HuH-7.5 (cell line): ENCODE measurements at regions not wholly inside any gene's neighbourhood (a gene's known extent, or its start where the extent isn't known, plus 50 kb on each side); places are given as distances from the start of the nearest gene placed in this dataset.
"Not testable (repeated sequence)": the region's sequence is repeated elsewhere in the genome, so short reads cannot be mapped to it uniquely, and the experiment has no call there.

Experiments used
- DNase-seq: peaks from one replicate; pipeline ENCODE4 v3.0.0; 2011; ENCODE audit warnings: low spot score

GRCh38 chr6:26957399-26958127 lies 289.9 kb upstream of the PRSS16 start:
- not testable (repeated sequence) for DNase-seq

GRCh38 chr6:26961236-26961635 lies 286.3 kb upstream of the PRSS16 start:
- DNase-seq, result not testable (repeated sequence)

GRCh38 chr6:27002447-27002846 lies 245.1 kb upstream of the PRSS16 start:
- DNase-seq, result no peak

GRCh38 chr6:27007020-27007419 lies 240.5 kb upstream of the PRSS16 start:
- no peak for DNase-seq

- DNase-seq, result not testable (repeated sequence)
These were observed 238.9 kb upstream of the PRSS16 start for GRCh38 chr6:27008613-27009012.

- DNase-seq, result not testable (repeated sequence)
These were observed 233.4 kb upstream of the PRSS16 start for GRCh38 chr6:27014053-27014452.

- no peak for DNase-seq
These were observed 230.8 kb upstream of the PRSS16 start for GRCh38 chr6:27016689-27017088.

GRCh38 chr6:27018401-27018800 lies 229.1 kb upstream of the PRSS16 start:
- DNase-seq, result not testable (repeated sequence)

- DNase-seq, result peak; percentile 37
These were observed 227.6 kb upstream of the PRSS16 start for GRCh38 chr6:27019651-27020552.

- DNase-seq, result no peak
These were observed 227.0 kb upstream of the PRSS16 start for GRCh38 chr6:27020553-27020880.

- no peak for DNase-seq
These were observed 223.8 kb upstream of the PRSS16 start for GRCh38 chr6:27023664-27024063.

- DNase-seq, result no peak
These were observed 222.2 kb upstream of the PRSS16 start for GRCh38 chr6:27025351-27025750.

GRCh38 chr6:27026361-27026760 lies 221.1 kb upstream of the PRSS16 start:
- DNase-seq, result no peak

- DNase-seq, result no peak
These were observed 216.2 kb upstream of the PRSS16 start for GRCh38 chr6:27031302-27031701.

- no peak for DNase-seq
These were observed 209.0 kb upstream of the PRSS16 start for GRCh38 chr6:27038498-27038897.

- DNase-seq, result no peak
These were observed 207.1 kb upstream of the PRSS16 start for GRCh38 chr6:27040244-27041042.

- no peak for DNase-seq
These were observed 204.3 kb upstream of the PRSS16 start for GRCh38 chr6:27043244-27043643.

- DNase-seq, result not testable (repeated sequence)
These were observed 202.4 kb upstream of the PRSS16 start for GRCh38 chr6:27045131-27045530.

- not testable (repeated sequence) for DNase-seq
These were observed 199.8 kb upstream of the PRSS16 start for GRCh38 chr6:27047725-27048124.

GRCh38 chr6:27049863-27050781 lies 197.4 kb upstream of the PRSS16 start:
- DNase-seq, result no peak

- DNase-seq, result not testable (repeated sequence)
These were observed 195.3 kb upstream of the PRSS16 start for GRCh38 chr6:27052082-27052730.
